ENCODE measurements at regions not wholly inside any gene's neighbourhood (a gene's known extent, or its start where the extent isn't known, plus 50 kb on each side); places are given as distances from the start of the nearest gene placed in this dataset.

DNA sequence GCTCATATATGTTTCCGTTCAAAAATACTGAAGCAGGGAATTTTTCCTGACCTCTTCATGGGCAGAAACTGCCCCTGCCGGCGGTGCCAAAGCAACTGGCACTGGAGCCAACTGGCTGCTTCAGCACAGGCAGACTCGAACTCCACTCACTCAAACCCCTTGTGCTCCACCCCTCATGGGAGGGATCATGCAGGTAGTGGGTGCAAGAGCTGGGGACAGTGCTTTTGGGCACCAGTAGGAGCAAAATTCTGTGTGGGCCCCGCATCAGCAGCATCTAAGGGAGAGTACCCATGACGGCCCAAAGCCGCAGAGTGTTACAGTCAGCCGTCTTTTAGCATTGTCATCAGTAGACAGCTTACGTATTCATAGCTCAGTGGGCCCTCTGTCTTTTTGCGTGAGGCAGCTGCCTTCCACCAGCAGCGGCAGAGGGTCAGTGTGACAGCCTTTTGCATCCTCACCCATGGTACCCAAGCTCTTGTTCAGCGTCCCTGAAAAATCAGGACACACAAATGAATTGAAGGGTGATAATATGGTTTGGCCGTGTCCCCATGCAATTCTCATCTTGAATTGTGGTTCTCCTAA lies 393.8 kb downstream of the SLITRK6 start:
- no peak overlapping the region for H3K4me3 ChIP-seq (ENCODE audit: low read depth, low read length)
- DNase-seq (ENCODE audit: low read depth): no peak
- TF ChIP-seq, protein P1, sequence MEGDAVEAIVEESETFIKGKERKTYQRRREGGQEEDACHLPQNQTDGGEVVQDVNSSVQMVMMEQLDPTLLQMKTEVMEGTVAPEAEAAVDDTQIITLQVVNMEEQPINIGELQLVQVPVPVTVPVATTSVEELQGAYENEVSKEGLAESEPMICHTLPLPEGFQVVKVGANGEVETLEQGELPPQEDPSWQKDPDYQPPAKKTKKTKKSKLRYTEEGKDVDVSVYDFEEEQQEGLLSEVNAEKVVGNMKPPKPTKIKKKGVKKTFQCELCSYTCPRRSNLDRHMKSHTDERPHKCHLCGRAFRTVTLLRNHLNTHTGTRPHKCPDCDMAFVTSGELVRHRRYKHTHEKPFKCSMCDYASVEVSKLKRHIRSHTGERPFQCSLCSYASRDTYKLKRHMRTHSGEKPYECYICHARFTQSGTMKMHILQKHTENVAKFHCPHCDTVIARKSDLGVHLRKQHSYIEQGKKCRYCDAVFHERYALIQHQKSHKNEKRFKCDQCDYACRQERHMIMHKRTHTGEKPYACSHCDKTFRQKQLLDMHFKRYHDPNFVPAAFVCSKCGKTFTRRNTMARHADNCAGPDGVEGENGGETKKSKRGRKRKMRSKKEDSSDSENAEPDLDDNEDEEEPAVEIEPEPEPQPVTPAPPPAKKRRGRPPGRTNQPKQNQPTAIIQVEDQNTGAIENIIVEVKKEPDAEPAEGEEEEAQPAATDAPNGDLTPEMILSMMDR (IDR thresholded peaks at IDR 0.05; ENCODE audit: insufficient read depth, low read length): no peak

DNA sequence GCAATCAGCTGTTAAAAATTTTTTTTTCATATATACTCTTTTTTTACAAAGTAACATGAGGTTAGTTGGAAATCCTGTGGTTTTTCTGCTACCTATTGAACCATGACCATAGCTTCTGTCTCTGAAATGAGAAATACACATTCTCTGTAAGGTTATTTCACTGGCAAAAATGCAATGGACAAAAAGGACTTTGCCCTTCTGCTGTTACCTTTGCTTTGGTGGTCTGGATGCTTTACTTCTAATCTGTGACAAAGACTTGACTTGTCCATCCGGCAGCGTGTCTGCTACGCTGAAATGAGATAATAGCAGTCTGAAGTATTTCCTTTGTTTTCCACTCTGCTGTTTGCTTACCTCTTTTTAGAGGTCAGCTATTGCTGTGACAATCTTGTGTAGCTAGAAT lies 412.8 kb downstream of the SLITRK6 start:
- TF ChIP-seq, protein P1 (IDR thresholded peaks at IDR 0.05; ENCODE audit: insufficient read depth, low read length): no peak
- no peak for DNase-seq (ENCODE audit: low read depth)
- H3K4me3 ChIP-seq (ENCODE audit: low read depth, low read length): no peak overlapping the region

DNA sequence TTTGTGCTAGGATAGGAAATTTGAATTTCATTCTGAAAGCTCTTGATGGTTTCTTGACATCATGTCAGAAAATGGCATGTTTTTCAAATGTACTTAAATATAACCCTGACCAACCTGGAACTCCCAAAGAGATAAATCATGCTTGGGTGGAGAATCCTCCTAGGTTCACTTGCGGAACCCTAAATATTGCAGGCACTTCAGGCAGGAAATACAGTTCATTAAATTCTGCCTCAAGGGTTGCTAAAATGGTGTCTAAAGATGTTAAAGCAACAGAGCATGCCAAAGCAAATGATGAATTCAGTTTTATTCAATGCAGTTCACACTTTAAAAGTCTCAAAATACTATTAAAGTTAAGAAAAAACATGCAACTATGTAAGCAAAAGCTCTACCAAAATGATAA lies 415.9 kb downstream of the SLITRK6 start:
- no peak for DNase-seq (ENCODE audit: low read depth)
- H3K4me3 ChIP-seq (ENCODE audit: low read depth, low read length): no peak overlapping the region
- TF ChIP-seq, protein P1 (IDR thresholded peaks at IDR 0.05; ENCODE audit: insufficient read depth, low read length): no peak

DNA sequence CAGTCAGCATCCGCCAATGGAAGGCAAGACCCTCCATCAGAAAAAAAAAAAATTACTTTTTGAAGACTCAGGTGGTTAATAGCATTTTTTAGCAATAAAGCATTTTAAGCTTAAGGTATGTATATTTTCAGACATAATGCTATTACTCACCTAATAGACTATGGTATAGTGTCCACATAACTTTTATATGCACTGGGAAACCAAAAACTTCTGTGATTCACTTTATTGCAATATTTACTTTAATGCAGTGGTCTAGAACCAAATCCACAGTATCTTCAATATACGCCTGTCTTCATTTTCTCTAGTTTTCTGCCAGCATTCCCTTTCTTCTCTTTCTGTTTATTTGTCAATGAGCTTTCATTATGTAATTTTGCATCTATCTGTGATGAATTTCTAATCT lies 418.1 kb downstream of the SLITRK6 start:
- H3K4me3 ChIP-seq (ENCODE audit: low read depth, low read length): no peak overlapping the region
- TF ChIP-seq, protein P1 (IDR thresholded peaks at IDR 0.05; ENCODE audit: insufficient read depth, low read length): no peak
- no peak for DNase-seq (ENCODE audit: low read depth)

DNA sequence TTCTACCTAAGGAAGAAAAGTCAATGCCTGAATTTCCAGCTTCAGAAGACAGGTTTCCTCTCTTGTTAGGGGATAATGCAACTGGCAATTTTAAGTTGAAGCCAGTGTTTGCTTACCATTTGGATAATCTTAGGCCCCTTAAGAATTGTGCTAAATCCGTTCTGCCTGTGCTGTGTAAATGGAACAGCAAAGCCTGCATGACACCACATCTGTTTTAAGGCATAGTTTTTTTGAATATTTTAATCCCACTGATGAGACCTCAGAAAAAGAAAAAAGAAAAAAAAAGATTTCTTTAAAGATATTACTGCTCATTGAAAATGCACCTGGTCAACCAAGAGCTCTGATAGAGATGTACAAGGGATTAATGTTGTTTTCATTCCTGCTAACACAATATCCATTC lies 419.2 kb downstream of the SLITRK6 start:
- no peak overlapping the region for H3K4me3 ChIP-seq (ENCODE audit: low read depth, low read length)
- DNase-seq (ENCODE audit: low read depth): no peak
- TF ChIP-seq, protein P1 (IDR thresholded peaks at IDR 0.05; ENCODE audit: insufficient read depth, low read length): no peak

DNA sequence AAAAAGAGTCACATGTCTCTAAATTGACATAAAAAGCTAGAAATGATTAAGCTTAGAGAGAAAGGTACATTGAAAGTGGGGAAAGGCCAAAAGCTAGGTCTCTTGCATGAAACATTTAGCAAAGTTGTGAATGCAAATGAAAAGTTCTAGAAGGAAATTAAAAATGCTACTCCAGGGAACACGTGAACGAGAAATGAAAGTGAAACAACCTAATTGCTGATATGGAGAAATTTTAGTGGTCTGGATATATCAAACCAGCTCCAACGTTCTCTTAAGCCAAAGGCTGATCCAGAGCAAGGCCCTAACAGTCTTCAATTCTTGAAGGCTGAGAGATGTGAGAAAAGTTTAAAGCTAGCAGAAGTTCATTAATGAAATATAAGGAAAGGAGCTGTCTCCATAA lies 419.8 kb downstream of the SLITRK6 start:
- TF ChIP-seq, protein P1 (IDR thresholded peaks at IDR 0.05; ENCODE audit: insufficient read depth, low read length): no peak
- no peak for DNase-seq (ENCODE audit: low read depth)
- no peak overlapping the region for H3K4me3 ChIP-seq (ENCODE audit: low read depth, low read length)

DNA sequence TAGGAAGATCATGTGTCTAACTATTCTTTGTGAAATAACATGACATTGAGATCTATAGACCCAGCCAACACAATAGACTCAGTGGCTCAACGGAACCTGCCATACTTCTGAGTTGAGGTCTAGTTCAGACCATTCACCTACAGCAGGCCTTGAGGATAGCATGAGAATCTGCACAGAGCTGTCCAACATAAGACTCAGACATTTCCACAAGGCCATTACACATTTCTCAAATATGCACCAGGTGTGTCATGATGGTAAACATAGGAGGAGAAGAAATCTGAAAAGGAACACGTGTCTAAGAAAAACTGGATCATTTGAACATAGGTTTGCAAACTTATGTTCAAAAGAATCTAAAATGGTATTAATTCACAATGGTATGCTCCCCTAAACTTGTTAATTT lies 421.4 kb downstream of the SLITRK6 start:
- DNase-seq (ENCODE audit: low read depth): no peak
- TF ChIP-seq, protein P1 (IDR thresholded peaks at IDR 0.05; ENCODE audit: insufficient read depth, low read length): no peak
- H3K4me3 ChIP-seq (ENCODE audit: low read depth, low read length): no peak overlapping the region

Measured in fibroblast of the aortic adventitia (primary cell).